Posterior cingulate gyrus (tissue), 11 donors: ENCODE measurements at regions not wholly inside any gene's neighbourhood (a gene's known extent, or its start where the extent isn't known, plus 50 kb on each side); places are given as distances from the start of the nearest gene placed in this dataset.

Source experiments
- DNase-seq, 10 donors: peaks; one replicate each; pipeline versions ENCODE4 v3.0.0 to v3.0.0-alpha.2; 2020 to 2021; ENCODE audit warnings: mixed read lengths in 3 of 10
- intact Hi-C: fragments of 100-400 bp; cut with DNase I; formaldehyde crosslinking; loops from one replicate; pipeline ENCODE4 v1.15.1; 2023

- DNase-seq: no peak
- intact Hi-C loops: no loop called here
Measured at GRCh38 chr3:72390841-72391240, 457.4 kb downstream of the SHQ1 start.

- no peak for DNase-seq
- intact Hi-C loops: no loop called here
Measured at GRCh38 chr3:72388644-72389043, 459.6 kb downstream of the SHQ1 start.

- intact Hi-C loops: no loop called here
- no peak for DNase-seq
Measured at GRCh38 chr3:72388117-72388516, 460.1 kb downstream of the SHQ1 start.

- DNase-seq: no peak
- intact Hi-C loops: no loop called here
Measured at GRCh38 chr3:72386327-72387000, 461.8 kb downstream of the SHQ1 start.

- intact Hi-C loops: no loop called here
- DNase-seq: no peak
Measured at GRCh38 chr3:72385167-72385566, 463.1 kb downstream of the SHQ1 start.

GRCh38 chr3:72384602-72385001, 463.6 kb downstream of the SHQ1 start:
- intact Hi-C loops: loop anchor here (5.0 kb wide), 1 partner anchor 47 kb away; no protein-coding TSS in a partner anchor
- no peak for DNase-seq

- DNase-seq: no peak
- intact Hi-C loops: loop anchor here (5.0 kb wide), 1 partner anchor 47 kb away; no protein-coding TSS in a partner anchor
Measured at GRCh38 chr3:72383883-72384282, 464.4 kb downstream of the SHQ1 start.

GRCh38 chr3:72383230-72383629, 465.0 kb downstream of the SHQ1 start:
- DNase-seq: no peak
- intact Hi-C loops: loop anchor here (5.0 kb wide), 1 partner anchor 46 kb away; no protein-coding TSS in a partner anchor

GRCh38 chr3:72382460-72382859, 465.8 kb downstream of the SHQ1 start:
- DNase-seq: no peak
- intact Hi-C loops: loop anchor here (5.0 kb wide), 1 partner anchor 45 kb away; no protein-coding TSS in a partner anchor

- no peak for DNase-seq
- intact Hi-C loops: loop anchor here (2.0 to 5.0 kb wide), 2 partner anchors 44 to 65 kb away; partner anchors contain the start of gene RYBP
Measured at GRCh38 chr3:72381584-72381983, 466.7 kb downstream of the SHQ1 start.

- no peak for DNase-seq
- intact Hi-C loops: loop anchor here (2.0 to 5.0 kb wide), 2 partner anchors 44 to 66 kb away; partner anchors contain the start of gene RYBP
Measured at GRCh38 chr3:72380711-72381493, 467.3 kb downstream of the SHQ1 start.

- intact Hi-C loops: loop anchor here (2.0 to 5.0 kb wide), 2 partner anchors 43 to 67 kb away; partner anchors contain the start of gene RYBP
- no peak for DNase-seq
Measured at GRCh38 chr3:72380193-72380592, 468.1 kb downstream of the SHQ1 start.

GRCh38 chr3:72379500-72380187, 468.6 kb downstream of the SHQ1 start:
- intact Hi-C loops: loop anchor here (2.0 to 5.0 kb wide), 2 partner anchors 42 to 67 kb away; partner anchors contain the start of gene RYBP
- no peak for DNase-seq

- DNase-seq: peak in 1 of 10 donors; percentile 55
Measured at GRCh38 chr3:72378287-72378686, 470.0 kb downstream of the SHQ1 start.

GRCh38 chr3:72376956-72377710, 471.1 kb downstream of the SHQ1 start:
- peak in 2 of 10 donors; percentile 44 to 86 for DNase-seq
- intact Hi-C loops: no loop called here

More at GRCh38 chr3:72378287-72378686, 470.0 kb downstream of the SHQ1 start:
- intact Hi-C loops: no loop called here

- DNase-seq: peak in 1 of 10 donors; percentile 46
- intact Hi-C loops: no loop called here
Measured at GRCh38 chr3:72375237-72376076, 472.8 kb downstream of the SHQ1 start.

- DNase-seq: peak in 2 of 10 donors; percentile 60 to 61
Measured at GRCh38 chr3:72373139-72373538, 475.1 kb downstream of the SHQ1 start.

GRCh38 chr3:72372161-72372560, 476.1 kb downstream of the SHQ1 start:
- intact Hi-C loops: no loop called here
- DNase-seq: peak in 1 of 10 donors; percentile 41

More at GRCh38 chr3:72373139-72373538, 475.1 kb downstream of the SHQ1 start:
- intact Hi-C loops: no loop called here

GRCh38 chr3:72371431-72371830, 476.8 kb downstream of the SHQ1 start:
- DNase-seq: no peak
- intact Hi-C loops: no loop called here
